Osteoblast (primary cell): ENCODE measurements at regions not wholly inside any gene's neighbourhood (a gene's known extent, or its start where the extent isn't known, plus 50 kb on each side); places are given as distances from the start of the nearest gene placed in this dataset.
A peak's percentile ranks its signal among the peaks of the same experiment; 100 is the strongest.

Source experiments
- DNase-seq: peaks from one replicate; pipeline ENCODE4 v3.0.0; 2011; ENCODE audit warnings: low spot score, mixed read lengths; ENCODE audit not compliant: insufficient read length; ENCODE audit errors: missing footprints
- H2AFZ ChIP-seq: 2 replicates; pipeline ENCODE4 v1.6.0; 2011; ENCODE audit warnings: mild to moderate bottlenecking, low read length
- H3K27ac ChIP-seq: 2 replicates; pipeline ENCODE4 v1.5.1; 2011; ENCODE audit warnings: mild to moderate bottlenecking, low read depth, low read length, moderate library complexity
- H3K27me3 ChIP-seq: 2 replicates; pipeline ENCODE4 v1.6.0; 2012; ENCODE audit warnings: mild to moderate bottlenecking, control low read depth, inconsistent platforms, low read length, moderate library complexity; ENCODE audit not compliant: insufficient read depth
- H3K36me3 ChIP-seq: 2 replicates; pipeline ENCODE4 v1.5.1; 2011; ENCODE audit warnings: mild to moderate bottlenecking, low read length, control low read depth, moderate library complexity; ENCODE audit not compliant: insufficient read depth
- H3K4me1 ChIP-seq: 2 replicates; pipeline ENCODE4 v1.5.1; 2011; ENCODE audit warnings: mild to moderate bottlenecking, low read length, control low read depth, moderate library complexity; ENCODE audit not compliant: insufficient read depth
- H3K4me2 ChIP-seq: 2 replicates; pipeline ENCODE4 v1.6.0; 2011; ENCODE audit warnings: mild to moderate bottlenecking, low read length; ENCODE audit not compliant: insufficient read depth
- H3K4me3 ChIP-seq: fragments of 200-600 bp; sonication (generic); 3 replicates; pipeline ENCODE4 v1.5.1; 2012; ENCODE audit warnings: mild to moderate bottlenecking, low read length, inconsistent platforms; ENCODE audit not compliant: insufficient read depth
- H3K79me2 ChIP-seq: 2 replicates; pipeline ENCODE4 v1.6.0; 2012; ENCODE audit warnings: mild to moderate bottlenecking, low read length, control low read depth, inconsistent platforms; ENCODE audit not compliant: insufficient read depth
- H3K9me3 ChIP-seq: 2 replicates; pipeline ENCODE4 v1.5.1; 2011; ENCODE audit warnings: low read depth, low read length, control low read depth
- H4K20me1 ChIP-seq: 2 replicates; pipeline ENCODE4 v1.6.0; 2012; ENCODE audit warnings: mild to moderate bottlenecking, low read length, control low read depth; ENCODE audit not compliant: insufficient read depth
- TF ChIP-seq, protein P1 (sequence below): IDR thresholded peaks from 2 replicates; pipeline ENCODE4 v1.5.1; 2011; ENCODE audit warnings: mild to moderate bottlenecking, low read depth, low read length, moderate library complexity; ENCODE audit errors: extremely low read depth

DNA sequence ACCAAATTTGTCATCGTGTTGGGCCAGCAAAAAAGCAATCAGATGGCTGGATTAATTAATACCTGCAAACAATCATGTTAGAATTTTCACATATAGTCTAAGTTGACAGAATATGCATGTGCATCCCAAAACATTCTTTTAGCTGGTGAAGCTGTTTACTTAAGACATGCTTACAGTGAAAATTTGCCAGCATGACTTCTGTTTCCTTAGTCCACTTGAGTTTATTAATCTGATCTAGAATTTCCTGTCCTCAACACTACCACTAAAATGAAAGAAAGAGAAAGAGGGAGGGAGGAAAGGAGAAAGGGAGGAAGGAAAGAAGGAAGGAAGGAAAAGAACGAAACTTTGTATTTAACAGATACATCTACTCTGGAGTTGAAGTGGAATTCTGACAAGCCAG is 2109.9 kb upstream of the PIK3C3 start:
- Histone ChIP-seq H3K4me3 (no peak overlapping the region), H4K20me1 (no peaks in the 10 kb centered on the region), H3K27me3 (no peaks in the 10 kb centered on the region), H3K4me2 (no peak overlapping the region), H2AFZ (no peak overlapping the region), H3K27ac (no peak overlapping the region), H3K36me3 (no peaks in the 10 kb centered on the region), H3K79me2 (no peaks in the 10 kb centered on the region), H3K9me3 (no peaks in the 10 kb centered on the region), H3K4me1 (no peaks in the 10 kb centered on the region)
- TF ChIP-seq, protein P1, sequence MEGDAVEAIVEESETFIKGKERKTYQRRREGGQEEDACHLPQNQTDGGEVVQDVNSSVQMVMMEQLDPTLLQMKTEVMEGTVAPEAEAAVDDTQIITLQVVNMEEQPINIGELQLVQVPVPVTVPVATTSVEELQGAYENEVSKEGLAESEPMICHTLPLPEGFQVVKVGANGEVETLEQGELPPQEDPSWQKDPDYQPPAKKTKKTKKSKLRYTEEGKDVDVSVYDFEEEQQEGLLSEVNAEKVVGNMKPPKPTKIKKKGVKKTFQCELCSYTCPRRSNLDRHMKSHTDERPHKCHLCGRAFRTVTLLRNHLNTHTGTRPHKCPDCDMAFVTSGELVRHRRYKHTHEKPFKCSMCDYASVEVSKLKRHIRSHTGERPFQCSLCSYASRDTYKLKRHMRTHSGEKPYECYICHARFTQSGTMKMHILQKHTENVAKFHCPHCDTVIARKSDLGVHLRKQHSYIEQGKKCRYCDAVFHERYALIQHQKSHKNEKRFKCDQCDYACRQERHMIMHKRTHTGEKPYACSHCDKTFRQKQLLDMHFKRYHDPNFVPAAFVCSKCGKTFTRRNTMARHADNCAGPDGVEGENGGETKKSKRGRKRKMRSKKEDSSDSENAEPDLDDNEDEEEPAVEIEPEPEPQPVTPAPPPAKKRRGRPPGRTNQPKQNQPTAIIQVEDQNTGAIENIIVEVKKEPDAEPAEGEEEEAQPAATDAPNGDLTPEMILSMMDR: no peak
- no peak for DNase-seq

DNA sequence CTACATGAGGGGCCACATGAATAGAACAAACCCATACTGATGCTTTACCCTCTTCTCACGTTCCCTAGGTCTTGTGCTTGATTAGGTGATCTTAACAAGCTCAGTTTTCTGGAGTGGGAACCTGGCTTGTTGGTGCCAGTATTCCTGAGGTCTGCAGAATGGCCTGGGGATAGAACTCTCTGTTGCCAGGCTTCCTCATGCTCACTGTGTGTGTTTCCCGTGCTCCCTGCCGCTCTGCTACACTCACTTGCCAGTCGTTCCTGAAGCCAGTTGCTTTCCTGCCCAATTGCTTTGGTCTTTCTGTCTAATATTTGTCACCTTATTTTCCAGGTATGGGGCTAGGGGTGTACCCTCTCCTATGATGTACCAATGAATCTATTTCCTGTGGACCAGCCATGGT is 2111.5 kb upstream of the PIK3C3 start:
- DNase-seq: no peak
- H3K9me3 ChIP-seq: no peaks in the 10 kb centered on the region
- no peak overlapping the region for H3K4me2 ChIP-seq
- H4K20me1 ChIP-seq: no peaks in the 10 kb centered on the region
- no peak overlapping the region for H3K27ac ChIP-seq
- H3K79me2 ChIP-seq: no peaks in the 10 kb centered on the region
- H3K36me3 ChIP-seq: no peaks in the 10 kb centered on the region
- H3K4me3 ChIP-seq: no peak overlapping the region
- no peaks in the 10 kb centered on the region for H3K27me3 ChIP-seq
- H2AFZ ChIP-seq: no peak overlapping the region
- TF ChIP-seq, protein P1: no peak
- no peaks in the 10 kb centered on the region for H3K4me1 ChIP-seq

DNA sequence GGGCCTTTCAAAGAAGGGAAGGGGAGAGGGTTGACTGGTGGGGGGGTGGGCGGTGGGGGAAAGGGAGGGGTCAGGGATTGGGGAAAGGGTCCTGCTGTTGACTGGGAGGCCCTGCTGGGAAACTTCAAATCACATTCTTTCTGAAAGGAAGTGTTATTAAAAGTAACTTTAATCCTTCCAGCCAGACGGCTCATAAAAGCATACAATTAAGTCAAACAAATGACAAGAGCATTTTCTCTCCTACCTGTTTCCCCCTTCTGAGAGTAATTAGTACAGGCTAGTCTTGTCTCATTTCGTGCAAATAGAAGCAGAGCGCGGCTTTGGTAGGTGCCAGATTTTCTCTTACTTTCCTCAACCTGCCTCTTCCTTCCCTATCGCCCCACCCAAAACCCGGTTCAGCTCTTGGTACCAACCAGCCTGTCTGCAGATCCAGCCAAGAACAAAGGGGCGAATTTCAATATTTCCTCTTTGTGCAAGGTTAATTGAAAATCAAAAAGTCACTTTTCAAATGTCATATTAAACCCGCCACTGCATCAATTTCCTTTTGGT is 2112.6 kb upstream of the PIK3C3 start:
- Histone ChIP-seq H3K36me3 (no peaks in the 10 kb centered on the region), H3K4me2 (no peak overlapping the region)

DNA sequence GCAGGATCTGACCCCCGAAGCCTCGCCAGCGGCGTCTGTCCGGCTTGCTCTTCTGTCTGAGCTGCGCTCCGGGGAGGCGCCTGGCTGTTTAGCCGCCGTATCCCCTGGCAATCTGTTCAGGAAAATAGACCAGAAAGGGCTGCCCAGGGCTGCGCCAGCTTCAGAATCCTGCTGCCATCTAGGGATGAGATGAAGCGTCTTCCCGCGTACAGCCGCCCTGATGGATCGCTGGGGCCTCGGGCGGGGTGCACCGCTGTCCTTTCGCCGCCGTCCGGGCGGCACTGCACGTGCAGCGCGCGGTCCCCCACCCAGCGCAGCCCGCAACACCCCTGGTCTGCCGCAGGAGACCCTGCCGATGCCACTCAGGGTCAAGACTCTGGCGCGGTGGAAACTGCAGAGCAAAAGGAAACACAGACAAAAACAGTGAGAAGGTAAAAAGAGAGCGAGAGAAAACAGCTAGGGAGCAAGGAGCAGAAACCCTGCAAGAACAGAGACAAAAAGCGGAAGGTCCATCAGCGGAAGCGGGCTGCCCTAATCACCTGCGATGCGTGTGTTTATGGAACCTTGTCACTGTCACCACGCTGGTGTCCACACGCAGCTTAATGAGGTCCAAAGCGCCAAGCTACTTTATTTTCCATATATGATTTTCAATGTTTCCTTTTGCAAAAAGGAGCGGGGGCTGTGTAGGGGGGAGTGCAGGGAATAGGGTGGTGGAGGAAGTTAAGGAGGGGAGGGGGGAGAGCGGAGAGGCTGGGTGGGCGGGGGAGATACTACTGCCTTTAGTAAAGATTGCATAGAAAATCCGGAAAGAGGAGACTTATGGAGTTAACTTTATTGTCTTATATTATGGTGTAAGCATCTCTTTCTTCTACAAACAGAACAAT is 2113.3 kb upstream of the PIK3C3 start:
- Histone ChIP-seq H3K36me3 (no peaks in the 10 kb centered on the region), H3K4me1 (no peaks in the 10 kb centered on the region), H3K27ac (no peak overlapping the region), H3K9me3 (no peaks in the 10 kb centered on the region), H3K4me3 (peak overlapping the region; percentile 66), H4K20me1 (no peaks in the 10 kb centered on the region), H3K27me3 (no peaks in the 10 kb centered on the region), H2AFZ (peak overlapping the region; percentile 67), H3K4me2 (peak overlapping the region; percentile 68), H3K79me2 (no peaks in the 10 kb centered on the region)
- TF ChIP-seq, protein P1: peak; percentile 33
- peak; percentile 26 for DNase-seq

More for the DNA sequence above, 2112.6 kb upstream of the PIK3C3 start:
- Histone ChIP-seq H2AFZ (no peak overlapping the region), H3K4me1 (no peaks in the 10 kb centered on the region), H3K9me3 (no peaks in the 10 kb centered on the region), H3K4me3 (no peak overlapping the region), H3K27me3 (no peaks in the 10 kb centered on the region), H4K20me1 (no peaks in the 10 kb centered on the region), H3K27ac (no peak overlapping the region), H3K79me2 (no peaks in the 10 kb centered on the region)
- no peak for DNase-seq
- TF ChIP-seq, protein P1: no peak
